ENCODE measurements at regions not wholly inside any gene's neighbourhood (a gene's known extent, or its start where the extent isn't known, plus 50 kb on each side); places are given as distances from the start of the nearest gene placed in this dataset.

- TF ChIP-seq CTCF (IDR thresholded peaks at IDR 0.05) (no peak), EP300 (IDR thresholded peaks at IDR 0.05) (no peak), POLR2AphosphoS5 (IDR thresholded peaks at IDR 0.05) (no peak), POLR2A (IDR thresholded peaks at IDR 0.05) (no peak)
Observed at GRCh38 chr4:124918559-124919122, 206.1 kb upstream of the ANKRD50 start.
